GM21576 (cell line): ENCODE measurements at regions not wholly inside any gene's neighbourhood (a gene's known extent, or its start where the extent isn't known, plus 50 kb on each side); places are given as distances from the start of the nearest gene placed in this dataset.

Experiments
- ATAC-seq: cut with Tn5 transposase; IDR thresholded peaks from one replicate; pipeline ENCODE4 v1.9.1; 2021; ENCODE audit warnings: mild to moderate bottlenecking, moderate library complexity; ENCODE audit not compliant: unreplicated experiment

DNA sequence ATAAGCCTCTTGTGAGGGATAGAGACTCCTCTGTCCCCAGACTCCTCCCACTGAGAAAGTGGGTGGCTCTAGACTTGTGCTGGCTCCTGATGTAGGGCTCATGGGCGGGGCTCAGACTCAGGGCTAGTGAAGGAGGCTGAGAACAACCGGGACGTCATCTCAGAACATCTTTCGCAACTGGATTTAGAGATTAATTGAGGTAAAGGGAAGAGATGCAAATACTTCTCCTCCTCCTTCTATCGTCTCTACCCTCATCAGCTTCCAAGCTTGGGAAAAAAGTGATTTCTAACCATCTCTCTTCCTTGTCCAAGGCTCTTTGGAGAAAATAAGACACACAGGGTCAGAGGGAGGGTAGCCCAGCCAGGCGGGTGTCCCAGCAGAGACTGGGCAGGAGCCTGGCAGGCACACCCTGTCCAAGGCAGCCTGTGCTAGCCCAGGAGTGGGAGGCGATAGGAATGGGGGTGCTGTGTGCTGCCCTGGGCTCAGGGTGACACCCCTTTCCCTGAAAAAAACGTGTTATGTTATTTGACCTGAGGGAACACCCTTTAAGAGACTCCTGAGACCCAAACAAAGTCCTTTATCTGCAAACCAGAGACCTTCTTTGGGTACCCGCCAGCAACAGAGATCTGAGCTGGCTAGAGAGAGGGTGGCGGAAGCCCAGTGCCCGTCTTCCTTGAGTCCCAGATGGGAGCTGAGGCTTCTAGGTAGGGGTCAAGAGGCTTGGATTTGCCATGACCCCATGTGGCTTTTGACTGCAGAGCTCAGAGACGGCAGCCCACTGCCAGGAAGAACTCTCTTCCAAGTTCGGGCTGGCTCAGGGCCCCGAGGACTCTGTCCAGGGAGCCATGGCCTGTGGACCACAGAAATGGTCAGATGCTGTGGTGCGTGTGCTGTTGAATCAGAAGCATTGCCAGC, 160.9 kb downstream of the ADAMTS15 start:
- no peak for ATAC-seq

DNA sequence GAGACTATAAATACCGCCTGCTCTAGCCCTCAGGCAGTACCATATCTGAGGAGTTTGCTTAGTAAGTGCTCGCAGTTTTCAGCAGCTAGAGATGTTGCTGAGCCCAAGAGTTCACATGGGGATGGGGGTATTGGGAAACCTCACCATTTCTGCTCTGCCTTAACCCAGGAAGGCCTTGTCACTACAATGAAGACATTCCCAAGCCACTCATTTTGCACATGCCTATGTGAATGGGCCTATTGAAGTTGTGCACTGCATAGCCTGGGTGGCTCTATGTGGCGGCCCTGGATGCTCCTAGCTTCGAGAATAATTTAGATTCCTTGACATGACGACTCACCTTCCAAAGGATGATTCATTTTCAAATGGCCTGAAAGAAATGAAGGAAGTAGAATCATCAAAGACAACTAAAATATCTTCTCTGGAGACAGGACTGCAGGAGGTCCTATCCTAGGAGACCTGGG, 163.4 kb downstream of the ADAMTS15 start:
- no peak for ATAC-seq

DNA sequence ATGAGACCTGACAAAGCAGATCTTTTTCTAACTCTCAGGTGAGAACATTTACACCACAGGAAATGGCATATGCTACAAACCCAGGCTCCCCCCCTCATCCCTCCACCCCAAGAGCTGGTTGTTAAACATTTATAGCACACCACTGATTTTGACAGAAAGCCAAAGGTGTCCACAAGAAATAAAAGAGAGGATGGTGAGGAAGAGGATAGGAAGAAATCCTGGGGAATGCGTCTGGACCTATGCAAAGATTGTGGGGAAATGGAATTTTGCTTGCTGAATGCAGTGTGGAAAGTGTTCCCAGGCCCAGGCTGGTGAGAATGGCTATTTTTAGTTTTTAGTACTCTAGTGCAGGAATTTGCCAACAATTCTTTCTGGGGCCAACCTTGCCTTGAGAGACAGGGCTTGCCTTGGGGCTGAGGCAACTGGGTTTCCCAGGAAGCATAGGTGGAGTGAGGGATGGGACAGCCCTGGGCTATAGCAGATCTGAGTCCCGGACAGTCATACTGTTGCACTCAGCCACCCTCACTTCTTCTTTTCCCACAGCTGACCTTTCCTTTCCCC, 163.9 kb downstream of the ADAMTS15 start:
- no peak for ATAC-seq

DNA sequence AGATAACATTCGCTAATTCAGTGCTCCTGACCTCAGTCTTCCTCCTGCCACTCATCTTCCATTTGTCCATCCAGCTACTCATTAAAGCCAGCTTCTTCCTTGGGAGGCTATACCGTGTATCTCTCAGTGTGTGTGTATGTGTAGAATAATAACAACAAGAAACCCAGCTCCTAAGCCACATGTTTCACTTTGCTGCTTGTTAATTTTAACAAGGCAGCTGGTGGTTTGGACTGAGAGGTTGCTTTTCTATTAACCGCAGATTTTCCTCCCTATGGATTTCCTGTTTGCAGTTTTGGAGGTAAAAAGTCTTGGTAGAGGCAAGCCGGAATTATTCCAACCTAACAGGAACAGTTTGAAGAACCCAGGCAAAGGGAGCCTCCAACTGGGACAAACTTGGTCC, 165.0 kb downstream of the ADAMTS15 start:
- ATAC-seq, result no peak

DNA sequence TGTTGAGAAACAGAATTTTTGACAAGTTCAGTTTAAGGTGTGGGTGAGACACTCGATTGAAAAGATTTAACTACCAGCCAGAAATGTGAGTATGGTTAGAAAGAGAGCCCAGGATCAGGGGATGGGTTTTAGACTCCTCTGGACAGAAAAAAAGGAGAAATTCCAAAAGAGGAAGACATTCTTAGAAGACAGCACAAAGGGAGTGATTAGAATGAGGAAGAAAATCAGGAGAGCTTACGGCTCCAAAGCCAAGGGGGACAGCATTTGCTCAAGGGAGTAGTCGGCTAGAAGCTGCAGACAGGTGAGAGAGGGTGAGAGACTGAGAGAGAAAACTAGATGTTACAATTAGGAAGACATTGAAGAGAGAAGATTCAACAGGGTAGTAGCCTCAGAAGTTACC, 166.1 kb downstream of the ADAMTS15 start:
- no peak for ATAC-seq

DNA sequence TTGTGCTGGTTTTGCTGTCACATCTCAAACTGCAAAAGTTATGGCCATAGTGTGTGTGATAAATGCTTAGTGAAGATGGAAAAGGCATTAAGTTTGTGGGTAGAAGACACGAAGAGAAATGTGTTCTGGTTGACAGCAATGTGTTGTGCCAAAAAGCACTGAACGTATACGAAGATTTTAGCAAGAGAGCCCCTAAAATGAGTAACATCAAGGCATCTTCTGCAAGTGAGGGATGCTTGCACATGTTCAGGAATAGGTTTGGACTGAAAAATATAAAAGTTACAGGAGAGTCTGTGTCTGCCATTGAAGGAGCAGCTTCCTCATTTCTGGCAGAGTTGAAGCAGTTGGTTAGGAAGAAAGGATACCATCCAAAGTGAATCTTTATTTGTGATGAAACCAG, 167.1 kb downstream of the ADAMTS15 start:
- no peak for ATAC-seq

DNA sequence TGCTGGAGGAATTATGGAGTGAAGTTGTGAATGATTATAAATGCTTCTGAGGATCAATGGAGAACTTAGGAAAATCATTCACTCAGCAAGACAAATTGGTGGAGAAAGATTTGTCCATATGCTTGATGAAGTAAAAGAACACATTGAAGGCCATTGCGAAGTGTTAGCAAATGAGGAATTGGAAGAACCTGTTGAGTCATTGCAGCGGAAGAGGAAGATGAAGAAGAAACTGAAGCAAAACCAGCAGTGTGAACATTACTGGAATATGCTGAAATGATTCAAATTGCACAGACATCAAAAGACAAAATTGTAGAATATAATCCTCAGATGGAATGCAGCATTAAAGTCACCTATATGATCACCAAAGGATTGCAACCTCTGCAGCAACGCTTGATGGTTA, 168.1 kb downstream of the ADAMTS15 start:
- no peak for ATAC-seq

DNA sequence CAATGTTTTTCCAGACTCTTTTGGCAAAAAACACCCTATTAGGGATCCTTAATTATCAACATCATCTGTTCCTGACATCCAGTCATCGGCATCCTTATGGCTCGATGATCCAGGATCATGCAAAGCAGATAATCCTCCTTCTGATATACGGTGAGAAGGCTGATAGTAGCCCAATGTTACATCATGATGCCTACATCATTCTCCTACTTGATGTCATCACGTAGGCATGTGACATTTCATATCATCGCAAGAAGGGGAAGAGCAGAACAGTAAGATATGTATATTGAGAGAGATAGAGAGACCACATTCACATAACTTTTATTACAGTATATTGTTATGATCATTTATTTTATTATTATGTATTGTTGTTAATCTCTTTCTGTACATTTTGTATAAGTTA, 168.6 kb downstream of the ADAMTS15 start:
- ATAC-seq, result no peak

DNA sequence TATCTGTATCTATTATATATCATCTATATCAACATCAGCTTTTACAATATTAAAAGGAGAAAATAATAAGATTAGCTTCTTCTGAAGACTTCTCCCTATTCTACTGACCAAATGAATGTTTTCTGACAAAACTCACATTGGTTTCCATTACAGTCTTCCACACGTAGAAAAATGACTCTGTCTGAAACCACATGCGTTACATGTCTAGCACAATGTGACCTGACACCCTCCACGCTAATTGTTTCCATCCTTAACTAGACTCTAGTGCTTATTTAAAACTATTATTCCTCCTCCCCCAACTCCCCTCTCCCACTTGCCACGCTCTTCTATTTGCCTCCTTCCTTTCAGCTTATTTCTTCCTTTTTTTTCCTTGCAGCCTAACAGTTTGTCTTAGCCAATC, 172.1 kb downstream of the ADAMTS15 start:
- no peak for ATAC-seq

DNA sequence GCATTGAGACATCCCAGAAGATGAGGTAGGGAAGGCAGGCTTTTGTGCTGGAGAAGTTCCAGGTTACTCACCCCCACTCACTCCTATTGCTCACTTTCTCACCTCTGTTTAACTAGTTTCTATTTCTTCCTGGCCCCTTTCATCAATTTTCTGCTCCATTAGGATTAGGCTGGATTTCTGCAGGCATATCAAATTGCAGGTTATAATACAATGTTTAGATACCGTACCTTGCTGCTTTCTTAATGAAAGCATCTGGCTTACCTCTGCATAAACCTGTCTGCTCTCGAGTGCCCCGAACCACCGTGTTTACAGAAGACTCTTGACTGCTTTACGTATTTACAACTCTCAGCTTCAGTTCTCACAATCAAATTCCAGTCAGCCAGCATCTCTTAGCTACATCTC, 173.7 kb downstream of the ADAMTS15 start:
- ATAC-seq, result no peak

DNA sequence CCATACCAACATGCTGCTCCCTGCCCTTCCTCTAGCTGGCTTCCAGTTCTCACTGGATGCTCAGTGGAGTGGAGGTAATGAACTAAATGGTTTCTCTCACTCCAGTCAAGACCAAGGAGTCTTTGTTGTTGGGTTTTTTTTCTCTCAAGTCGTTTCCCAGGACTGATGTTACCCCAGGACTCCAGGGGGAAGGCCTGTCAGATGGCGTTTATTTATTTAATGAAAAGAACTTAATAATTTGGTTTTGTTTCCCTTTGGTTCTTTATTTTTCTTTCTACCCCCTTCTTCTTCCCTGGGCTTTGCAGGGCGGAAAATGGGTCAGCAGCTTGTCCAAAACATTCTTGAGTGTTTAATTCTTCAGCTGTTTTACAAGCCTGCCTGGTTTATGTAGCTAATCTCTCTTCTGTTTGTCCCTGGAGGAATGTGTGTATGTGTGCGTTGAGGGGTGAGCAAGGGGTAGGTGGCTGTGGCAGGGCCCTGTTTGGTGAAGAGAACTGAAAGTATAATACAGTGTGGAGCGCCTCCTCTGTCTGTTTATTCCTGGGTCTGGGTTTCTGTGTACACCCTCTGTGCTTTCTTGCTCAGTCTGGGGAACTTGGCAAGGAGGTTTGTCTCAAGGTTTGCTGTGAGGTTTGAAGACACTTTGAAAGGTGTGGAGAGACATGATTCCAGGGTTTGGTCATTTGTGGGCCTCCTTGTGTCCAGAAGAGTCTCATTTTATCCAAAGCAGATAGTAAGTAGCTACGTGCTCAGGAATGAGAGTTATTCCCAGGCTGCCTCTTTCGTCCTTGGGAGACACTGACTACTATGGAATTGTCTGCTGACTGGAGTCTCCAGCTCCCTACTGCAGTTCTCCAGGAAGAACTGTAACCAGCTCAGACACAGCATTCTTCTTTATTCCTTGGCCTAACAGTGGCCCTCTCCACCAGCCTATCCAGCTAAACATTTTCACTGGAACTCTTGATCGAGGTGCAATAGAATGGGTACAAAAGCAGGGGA, 175.5 kb downstream of the ADAMTS15 start:
- ATAC-seq, result no peak

DNA sequence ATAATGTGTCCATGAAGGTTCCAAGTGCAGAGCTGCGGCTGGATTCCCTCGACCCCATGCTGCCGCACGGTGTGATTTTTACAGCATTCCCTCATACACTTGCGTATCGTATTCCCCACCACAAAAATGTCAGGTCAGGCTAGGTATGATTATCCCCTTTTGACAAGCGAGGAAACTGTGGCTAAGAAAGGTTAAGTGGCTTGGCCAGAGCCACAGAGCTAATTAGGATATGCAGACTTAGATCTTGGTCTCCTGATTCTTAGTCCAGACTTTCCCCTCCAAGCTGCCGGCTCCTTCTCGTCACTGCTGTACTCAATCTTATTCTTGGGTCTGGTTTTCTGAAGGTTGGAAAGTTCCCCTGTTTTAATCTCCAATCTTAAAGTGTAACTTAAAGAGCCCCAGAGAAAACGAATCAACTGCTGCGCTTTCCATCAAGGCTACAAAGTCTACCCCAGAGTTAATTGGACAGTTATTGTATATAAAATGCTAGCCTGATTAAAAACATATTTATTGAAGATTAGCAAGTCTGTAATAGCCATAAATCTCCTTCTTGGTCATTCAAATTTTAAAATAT, 176.6 kb downstream of the ADAMTS15 start:
- no peak for ATAC-seq

DNA sequence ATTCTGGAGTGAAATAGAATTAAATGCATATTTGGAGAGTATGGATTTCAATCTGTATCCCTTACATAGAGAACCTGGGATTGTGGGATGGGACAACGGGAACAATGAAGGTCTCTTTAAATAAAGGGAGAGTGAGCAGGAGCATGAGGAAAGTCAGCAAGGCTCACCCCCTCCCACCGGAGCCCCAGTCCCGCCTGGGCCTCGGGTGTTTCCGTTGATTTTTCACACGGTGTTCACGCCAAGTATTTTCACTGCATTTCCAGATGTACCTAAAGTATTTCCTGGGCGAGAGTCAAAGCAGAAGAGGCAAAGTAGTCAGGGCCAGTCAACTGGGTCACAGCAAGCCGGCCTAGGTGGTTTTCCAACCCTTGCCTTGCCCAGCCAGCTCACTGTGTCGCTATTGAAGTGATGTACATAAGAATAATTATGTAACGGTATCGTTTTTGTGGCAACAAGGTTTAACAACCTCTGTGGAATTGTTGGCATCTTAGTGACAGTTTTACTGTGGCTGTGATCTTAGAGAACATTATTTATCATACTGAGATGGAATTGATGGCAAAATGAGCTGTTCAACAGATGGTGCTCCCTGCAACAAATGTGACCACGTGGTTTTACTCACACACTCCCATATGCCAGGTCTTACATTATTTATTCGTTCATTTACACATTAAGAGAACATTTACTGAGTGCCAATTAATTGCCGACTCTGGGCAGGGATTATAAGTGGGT, 177.3 kb downstream of the ADAMTS15 start:
- no peak for ATAC-seq

DNA sequence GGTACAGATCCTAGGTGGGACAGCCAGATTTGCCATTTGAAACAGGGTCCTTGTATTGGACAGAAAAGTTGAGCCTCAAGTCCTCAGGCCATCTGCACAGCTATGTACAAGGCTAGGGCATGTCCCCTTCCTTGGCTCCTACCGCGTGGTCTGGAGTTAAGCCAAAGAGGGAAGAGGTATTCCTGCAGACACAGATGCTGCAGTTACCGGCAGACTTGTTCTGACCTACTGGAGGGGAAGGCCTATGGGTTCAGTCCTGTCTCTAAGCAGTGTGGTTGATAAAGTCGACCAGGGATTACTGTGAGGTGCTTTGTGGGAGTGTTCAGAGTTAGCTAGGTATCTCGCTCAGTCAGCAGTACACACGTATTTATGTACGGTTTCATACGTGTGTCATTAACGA, 180.6 kb downstream of the ADAMTS15 start:
- ATAC-seq, result no peak

DNA sequence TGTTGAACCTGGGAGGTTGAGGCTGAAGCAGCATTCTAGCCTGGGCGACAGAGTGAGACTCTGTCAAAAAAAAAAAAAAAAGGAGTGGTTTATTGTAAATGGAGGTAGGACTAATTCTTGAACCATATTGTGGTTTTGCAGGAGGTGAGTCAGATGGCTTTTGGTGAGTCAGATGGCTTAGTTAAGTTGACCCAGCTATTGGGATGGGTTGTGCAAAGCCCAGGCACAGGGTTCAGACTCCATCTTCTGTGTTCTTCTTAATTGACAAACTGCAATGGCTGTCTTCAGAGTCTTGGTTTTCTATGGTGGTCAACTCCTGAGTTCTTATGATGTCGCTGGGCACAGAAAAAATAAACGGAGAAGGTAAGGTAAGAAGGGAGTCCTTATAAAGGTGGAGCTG, 182.7 kb downstream of the ADAMTS15 start:
- ATAC-seq, result no peak

DNA sequence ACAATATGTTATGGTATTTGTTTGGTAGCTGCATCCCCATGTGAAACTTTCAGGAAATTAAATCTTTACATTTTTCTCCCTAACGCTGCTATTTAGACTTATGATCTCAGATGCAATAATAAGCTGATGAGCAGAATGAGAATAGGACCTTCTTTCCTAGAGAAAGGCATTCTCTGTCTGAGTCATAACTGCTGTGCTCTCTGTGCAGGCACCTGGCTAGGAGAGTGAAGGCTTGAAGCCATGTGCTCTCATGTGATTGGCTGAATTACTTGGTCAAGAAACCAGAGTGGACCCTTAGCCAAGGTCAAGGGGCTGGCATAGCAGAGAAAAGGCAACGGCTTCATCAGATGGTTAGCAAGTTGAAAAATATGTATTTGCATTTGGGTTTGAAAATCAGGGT, 185.0 kb downstream of the ADAMTS15 start:
- no peak for ATAC-seq

DNA sequence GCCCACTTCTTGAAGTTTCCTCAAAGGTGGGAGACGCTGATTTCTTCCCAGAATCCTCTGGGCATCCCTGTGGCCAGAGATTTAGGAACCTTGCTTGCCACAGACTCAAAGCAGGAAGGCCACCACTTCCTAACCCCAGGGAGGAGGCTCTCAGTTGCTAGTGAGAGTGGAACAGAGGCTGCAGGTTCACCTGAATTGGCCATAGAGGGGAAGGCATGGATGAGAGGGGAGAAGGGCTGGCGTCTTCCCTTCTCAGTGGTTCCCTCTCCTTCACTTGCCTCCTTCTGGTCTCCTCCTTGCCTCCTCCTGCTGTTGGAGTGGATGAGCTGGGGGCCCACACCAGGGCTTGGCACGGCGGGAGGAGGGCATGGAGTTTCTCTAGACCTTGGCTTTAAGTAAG, 185.7 kb downstream of the ADAMTS15 start:
- no peak for ATAC-seq

DNA sequence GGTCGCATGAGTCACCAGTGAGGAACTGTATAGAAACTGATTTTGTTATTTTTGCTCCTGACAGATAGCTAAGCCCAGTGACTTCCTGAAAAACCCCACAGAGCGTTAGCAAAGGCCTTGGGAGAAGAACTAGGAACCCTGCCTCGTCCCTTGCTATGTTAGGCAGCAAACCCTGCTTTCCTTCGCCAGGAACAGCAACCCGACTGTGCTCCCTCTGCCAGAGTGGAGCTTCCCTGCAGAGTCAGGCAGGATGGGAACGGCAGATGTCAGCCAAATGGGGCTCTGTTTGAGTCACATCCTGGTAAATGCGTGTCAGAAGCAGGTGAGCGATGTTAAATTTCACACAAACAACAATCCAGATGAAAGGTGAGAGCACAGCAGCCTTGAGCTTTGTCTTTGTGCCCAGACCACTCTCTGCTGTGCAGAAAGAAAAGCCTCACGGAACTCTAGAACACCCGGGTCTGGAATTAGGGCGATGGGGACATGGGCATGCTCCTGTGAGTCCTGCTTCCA, 186.6 kb downstream of the ADAMTS15 start:
- ATAC-seq, result no peak

DNA sequence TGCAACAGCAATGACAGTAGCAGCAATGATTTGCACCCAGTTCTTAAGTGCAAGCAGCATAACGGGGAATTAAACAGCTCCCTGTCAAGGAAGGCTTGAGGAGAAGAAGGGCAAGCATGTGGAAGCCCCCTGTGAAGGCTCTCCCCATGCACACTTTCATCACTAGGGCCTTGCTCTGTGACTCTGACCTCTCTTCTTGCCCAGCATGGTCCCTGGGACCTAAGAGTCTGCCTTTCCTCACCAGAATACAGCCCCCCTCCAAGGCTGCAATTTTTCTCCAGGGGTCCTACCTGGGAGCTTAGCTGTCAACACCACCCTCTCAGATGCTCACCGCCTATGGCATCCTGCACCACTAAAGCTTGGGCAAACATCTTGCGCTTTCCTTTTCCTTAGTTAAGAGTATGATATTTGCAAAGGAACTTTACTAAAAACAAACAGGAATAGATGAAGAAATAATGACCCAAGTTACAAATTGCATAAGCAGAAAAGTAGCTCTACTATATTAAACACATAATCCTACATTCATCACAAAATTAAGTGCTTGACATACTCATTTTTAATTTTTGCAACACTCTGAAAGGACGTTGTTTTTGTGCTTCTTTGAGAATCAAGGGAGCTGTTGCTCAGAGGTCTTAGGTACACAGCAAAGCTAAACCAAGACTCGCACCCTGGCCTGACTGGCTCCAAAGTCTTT, 187.6 kb downstream of the ADAMTS15 start:
- ATAC-seq, result no peak
